HEK293 (cell line): ENCODE measurements at regions not wholly inside any gene's neighbourhood (a gene's known extent, or its start where the extent isn't known, plus 50 kb on each side); places are given as distances from the start of the nearest gene placed in this dataset.

Experiments used
- CTCF ChIP-seq: fragments of 450-650 bp; formaldehyde crosslinking; IDR thresholded peaks from 2 replicates; pipeline ENCODE4 v1.5.1; 2016; ENCODE audit warnings: missing biosample characterization, missing genetic modification characterization
- HOXA7 ChIP-seq: sonication (generic); formaldehyde crosslinking; IDR thresholded peaks from 2 replicates; pipeline ENCODE4 v1.8.1; 2022; ENCODE audit warnings: missing genetic modification reagents, borderline replicate concordance
- MEIS1 ChIP-seq: sonication (generic); formaldehyde crosslinking; IDR thresholded peaks from 2 replicates; pipeline ENCODE4 v1.8.1; 2022; ENCODE audit warnings: missing genetic modification reagents, mild to moderate bottlenecking, borderline replicate concordance
- ZBTB7A ChIP-seq: fragments of 450-650 bp; formaldehyde crosslinking; IDR thresholded peaks from 2 replicates; pipeline ENCODE4 v1.5.1; 2016; ENCODE audit warnings: low read depth, missing biosample characterization, missing genetic modification characterization
- ZBTB8A ChIP-seq: fragments of 450-650 bp; formaldehyde crosslinking; IDR thresholded peaks from 2 replicates; pipeline ENCODE4 v1.5.1; 2016; ENCODE audit warnings: missing biosample characterization, missing genetic modification characterization
- ZNF280D ChIP-seq: fragments of 450-650 bp; formaldehyde crosslinking; IDR thresholded peaks from 2 replicates; pipeline ENCODE4 v1.5.1; 2016; ENCODE audit warnings: missing biosample characterization, missing genetic modification characterization
- ZNF302 ChIP-seq: fragments of 450-650 bp; formaldehyde crosslinking; IDR thresholded peaks from 2 replicates; pipeline ENCODE4 v1.5.1; 2016; ENCODE audit warnings: missing biosample characterization, missing genetic modification characterization, low read depth
- ZNF354C ChIP-seq: fragments of 450-650 bp; formaldehyde crosslinking; IDR thresholded peaks from 2 replicates; pipeline ENCODE4 v1.5.1; 2016; ENCODE audit warnings: missing biosample characterization, missing genetic modification characterization, low read depth, borderline replicate concordance
- ZNF391 ChIP-seq: fragments of 450-650 bp; formaldehyde crosslinking; IDR thresholded peaks from 2 replicates; pipeline ENCODE4 v1.5.1; 2016; ENCODE audit warnings: low read depth, missing biosample characterization, missing genetic modification characterization, borderline replicate concordance
- ZNF701 ChIP-seq: fragments of 450-650 bp; formaldehyde crosslinking; IDR thresholded peaks from 2 replicates; pipeline ENCODE4 v1.5.1; 2016; ENCODE audit warnings: missing biosample characterization, missing genetic modification characterization
- ZNF776 ChIP-seq: fragments of 450-650 bp; formaldehyde crosslinking; IDR thresholded peaks from 2 replicates; pipeline ENCODE4 v1.5.0; 2017; ENCODE audit warnings: missing biosample characterization, missing genetic modification characterization, borderline replicate concordance
- ZXDB ChIP-seq: fragments of 450-650 bp; formaldehyde crosslinking; IDR thresholded peaks from 2 replicates; pipeline ENCODE4 v1.5.1; 2016; ENCODE audit warnings: missing biosample characterization, missing genetic modification characterization
- TF ChIP-seq, protein P1 (sequence below): fragments of 450-650 bp; formaldehyde crosslinking; IDR thresholded peaks from 2 replicates; pipeline ENCODE4 v1.5.1; 2017; ENCODE audit warnings: missing biosample characterization, mild to moderate bottlenecking, missing genetic modification characterization, moderate library complexity

GRCh38 chr11:110356762-110357671 lies 60.6 kb upstream of the RDX start:
- TF ChIP-seq CTCF (tag by site-specific recombination): no peak
- no peak for TF ChIP-seq ZNF354C (tag by site-specific recombination)
- TF ChIP-seq, protein P1, sequence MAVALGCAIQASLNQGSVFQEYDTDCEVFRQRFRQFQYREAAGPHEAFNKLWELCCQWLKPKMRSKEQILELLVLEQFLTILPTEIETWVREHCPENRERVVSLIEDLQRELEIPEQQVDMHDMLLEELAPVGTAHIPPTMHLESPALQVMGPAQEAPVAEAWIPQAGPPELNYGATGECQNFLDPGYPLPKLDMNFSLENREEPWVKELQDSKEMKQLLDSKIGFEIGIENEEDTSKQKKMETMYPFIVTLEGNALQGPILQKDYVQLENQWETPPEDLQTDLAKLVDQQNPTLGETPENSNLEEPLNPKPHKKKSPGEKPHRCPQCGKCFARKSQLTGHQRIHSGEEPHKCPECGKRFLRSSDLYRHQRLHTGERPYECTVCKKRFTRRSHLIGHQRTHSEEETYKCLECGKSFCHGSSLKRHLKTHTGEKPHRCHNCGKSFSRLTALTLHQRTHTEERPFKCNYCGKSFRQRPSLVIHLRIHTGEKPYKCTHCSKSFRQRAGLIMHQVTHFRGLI: no peak
- TF ChIP-seq HOXA7: no peak
- TF ChIP-seq ZNF302 (tag by site-specific recombination): no peak
- no peak for TF ChIP-seq ZBTB7A (tag by site-specific recombination)
- no peak for TF ChIP-seq ZNF701
- TF ChIP-seq MEIS1: peak; percentile 62
- TF ChIP-seq ZNF391 (tag by site-specific recombination): no peak
- TF ChIP-seq ZNF776 (tag by site-specific recombination): no peak
- TF ChIP-seq ZXDB (tag by site-specific recombination): no peak
- no peak for TF ChIP-seq ZNF280D
- no peak for TF ChIP-seq ZBTB8A (tag by site-specific recombination)
